Pancreas (tissue), 10 donors: ENCODE measurements at regions not wholly inside any gene's neighbourhood (a gene's known extent, or its start where the extent isn't known, plus 50 kb on each side); places are given as distances from the start of the nearest gene placed in this dataset.

Source experiments
- ATAC-seq, 4 donors: fragments of 200-7000 bp; cut with Tn5 transposase; one replicate each; pipeline versions ENCODE4 v1.8.0 to v1.9.1; 2020; ENCODE audit warnings: mild to moderate bottlenecking in 4 of 4, moderate library complexity in 4 of 4
- DNase-seq, 6 donors: peaks; one replicate each; pipeline ENCODE4 v3.0.0-alpha.2; 2020
- FAIRE-seq: peaks from 2 replicates; lab custom pipeline; 2012; peaks lifted over from hg19 to GRCh38; lab: Jason Lieb, UNC
- H3K27ac ChIP-seq, 4 donors: fragments of 200-600 bp; sonication (generic); 1 replicate in 3 of 4; 2 replicates in 1 of 4; pipeline versions ENCODE4 v1.5.0 to v1.8.0; 2020
- H3K27me3 ChIP-seq, 4 donors: fragments of 200-600 bp; one replicate each; pipeline ENCODE4 v1.8.0; 2021
- H3K36me3 ChIP-seq, 3 donors: fragments of 200-600 bp; sonication (generic) in 1 of 3; one replicate each; pipeline versions ENCODE4 v1.5.0 to v1.8.0; 2020 to 2021
- H3K4me1 ChIP-seq, 3 donors: fragments of 200-600 bp; one replicate each; pipeline ENCODE4 v1.8.0; 2021
- H3K4me3 ChIP-seq, 4 donors: fragments of 200-600 bp; sonication (generic) in 2 of 4; one replicate each; pipeline versions ENCODE4 v1.5.0 to v1.8.0; 2020 to 2021
- H3K9me3 ChIP-seq, 4 donors: fragments of 200-600 bp; one replicate each; pipeline ENCODE4 v1.8.0; 2021
- CTCF ChIP-seq, 4 donors: fragments of 200-600 bp; sonication (generic) in 3 of 4; IDR thresholded peaks; one replicate each; pipeline versions ENCODE4 v1.5.0 to v1.8.0; 2021; ENCODE audit warnings: antibody characterized with exemption in 4 of 4
- WGBS, 2 donors: extraction: QIAGEN DNeasy Blood & Tissue Kit; methylation state at CpG; one replicate each; pipeline ENCODE4 v1.1.7; 2013; 5-methylcytosine and 5-hydroxymethylcytosine counted together
- intact Hi-C, 3 donors: fragments of 100-400 bp; cut with DNase I; formaldehyde crosslinking; loops; one replicate each; pipeline versions ENCODE4 v1.11.1 to v1.14.2; 2022
- donor health status: healthy with polysubstance abuse.
- donor health status: DM: no; HTN: no; CAD: no; lungs with moderate emphysema.
- donor health status: DM: no; HTN: no; CAD: no.
- donor health status: control.
- donor health status: control.
- donor health status: Bipolar disorder and iron deficiency.
- donor health status: DM: yes; HTN: yes; CAD: no.
- donor health status: DM: no; HTN: no; CAD: no.
- donor health status: DM: no; HTN: no; CAD: no.
- donor health status: DM: yes; HTN: yes; CAD: no.

GRCh38 chr17:11023639-11024479, 186.0 kb upstream of the PIRT start:
- Histone ChIP-seq H3K27ac (no peak overlapping the region), H3K27me3 (no peaks in the 10 kb centered on the region), H3K9me3 (no peaks in the 10 kb centered on the region), H3K4me3 (no peak overlapping the region), H3K36me3 (no peaks in the 10 kb centered on the region), H3K4me1 (no peaks in the 10 kb centered on the region)
- FAIRE-seq (no peak), DNase-seq (no peak), ATAC-seq (no peak)
- intact Hi-C loops: no loop called here
- WGBS, 2 donors: 50 to 55% methylated on average over 5 of the region's 5 CpGs
- TF ChIP-seq CTCF (IDR thresholded peaks at IDR 0.05): no peak

GRCh38 chr17:11006530-11006929, 168.6 kb upstream of the PIRT start:
- FAIRE-seq (no peak), DNase-seq (no peak), ATAC-seq (no peak)
- H3K27me3 ChIP-seq: no peaks in the 10 kb centered on the region
- WGBS, 2 donors: 34 to 37% methylated on average over 5 of the region's 5 CpGs
- intact Hi-C loops: no loop called here
- no peaks in the 10 kb centered on the region for H3K36me3 ChIP-seq
- no peaks in the 10 kb centered on the region for H3K4me1 ChIP-seq
- no peaks in the 10 kb centered on the region for H3K9me3 ChIP-seq
- H3K27ac ChIP-seq: no peak overlapping the region
- TF ChIP-seq CTCF (IDR thresholded peaks at IDR 0.05): no peak
- no peak overlapping the region for H3K4me3 ChIP-seq

GRCh38 chr17:11005940-11006339, 168.1 kb upstream of the PIRT start:
- FAIRE-seq: no peak
- no peak overlapping the region for H3K27ac ChIP-seq
- no peak for DNase-seq
- no peak for ATAC-seq
- no peak for TF ChIP-seq CTCF (IDR thresholded peaks at IDR 0.05)
- no peaks in the 10 kb centered on the region for H3K27me3 ChIP-seq
- no peaks in the 10 kb centered on the region for H3K36me3 ChIP-seq
- no peaks in the 10 kb centered on the region for H3K4me1 ChIP-seq
- 67 to 73% methylated on average over 8 of the region's 8 CpGs for WGBS, 2 donors
- no peak overlapping the region for H3K4me3 ChIP-seq
- intact Hi-C loops: no loop called here
- H3K9me3 ChIP-seq: no peaks in the 10 kb centered on the region

- Histone ChIP-seq H3K27ac (no peak overlapping the region), H3K4me1 (no peaks in the 10 kb centered on the region), H3K9me3 (no peaks in the 10 kb centered on the region), H3K27me3 (no peaks in the 10 kb centered on the region), H3K36me3 (no peaks in the 10 kb centered on the region), H3K4me3 (no peak overlapping the region)
- ATAC-seq (no peak), FAIRE-seq (no peak), DNase-seq (no peak)
- no peak for TF ChIP-seq CTCF (IDR thresholded peaks at IDR 0.05)
- WGBS, 2 donors: 11 to 21% methylated on average over 2 of the region's 2 CpGs
- intact Hi-C loops: no loop called here
Observed at GRCh38 chr17:11002417-11002816, 164.5 kb upstream of the PIRT start.

- WGBS, 2 donors: 22 to 28% methylated on average over 4 of the region's 4 CpGs
- no peak overlapping the region for H3K4me3 ChIP-seq
- H3K27ac ChIP-seq: no peak overlapping the region
- H3K4me1 ChIP-seq: no peaks in the 10 kb centered on the region
- H3K9me3 ChIP-seq: no peaks in the 10 kb centered on the region
- DNase-seq (no peak), FAIRE-seq (no peak), ATAC-seq (no peak)
- no peaks in the 10 kb centered on the region for H3K27me3 ChIP-seq
- intact Hi-C loops: no loop called here
- no peaks in the 10 kb centered on the region for H3K36me3 ChIP-seq
- TF ChIP-seq CTCF (IDR thresholded peaks at IDR 0.05): no peak
Observed at GRCh38 chr17:11001651-11002050, 163.8 kb upstream of the PIRT start.
